ENCODE measurements at regions not wholly inside any gene's neighbourhood (a gene's known extent, or its start where the extent isn't known, plus 50 kb on each side); places are given as distances from the start of the nearest gene placed in this dataset.

GRCh38 chr7:159250471-159250870, 105.8 kb upstream of the VIPR2 start:
- intact Hi-C loops (cut with micrococcal nuclease; ENCODE audit: unreplicated experiment) (no loop called here), in situ Hi-C loops (cut with HindIII; ENCODE audit: extremely low pct_ligation_motif_present, low pct_unique_long_range_greater_than_20kb) (no loop called here)
- Histone ChIP-seq H3K79me2 (ENCODE audit: insufficient read depth, low read length) (no peaks in the 10 kb centered on the region), H3K4me1 (ENCODE audit: insufficient read depth, low read length) (no peaks in the 10 kb centered on the region), H3K9ac (ENCODE audit: insufficient read depth, low read depth, low read length) (no peak overlapping the region), H3K4me3 (replicated peaks in 1 of 3; ENCODE audit: insufficient read depth in 1 of 3, low read depth in 2 of 3, low read length in 3 of 3) (no peak overlapping the region), H2AFZ (ENCODE audit: low read length) (no peak overlapping the region), H3K9me3 (ENCODE audit: low read length) (no peaks in the 10 kb centered on the region), H3K27me3 (ENCODE audit: control insufficient read depth in 1 of 2, insufficient read depth in 2 of 2, low read length in 2 of 2) (peaks cover 0 to 20% of the 10 kb centered on the region in 2 experiments; a peak in 2 of 5 replicates), H3K36me3 (replicated peaks in 1 of 2; ENCODE audit: control insufficient read depth in 1 of 2, insufficient read depth in 2 of 2, low read length in 2 of 2) (no peaks in the 10 kb centered on the region), H3K27ac (ENCODE audit: extremely low read length, insufficient read depth, low read length) (no peak overlapping the region), H3K4me2 (ENCODE audit: low read depth, low read length) (no peak overlapping the region), H4K20me1 (ENCODE audit: insufficient read depth, low read length) (no peaks in the 10 kb centered on the region)
- CTCF ChIA-PET (ENCODE audit: low intra/inter-chr PET ratio, low total read pairs) = no interaction called here
- ATAC-seq = no peak
- POLR2A ChIA-PET = no interaction called here
- no TSS peak for BruUV-seq (replicated peaks)
- TF ChIP-seq HMGXB3 (CRISPR knock-in tag; IDR thresholded peaks at IDR 0.05; ENCODE audit: borderline replicate concordance) (no peak), ZNF335 (CRISPR knock-in tag; IDR thresholded peaks at IDR 0.05) (no peak), NFE2L1 (CRISPR knock-in tag; IDR thresholded peaks at IDR 0.05; ENCODE audit: borderline replicate concordance) (no peak), ZBTB37 (CRISPR knock-in tag; IDR thresholded peaks at IDR 0.05) (no peak), ZNF24 (IDR thresholded peaks at IDR 0.05) (no peak), ZNF614 (CRISPR knock-in tag; IDR thresholded peaks at IDR 0.05; ENCODE audit: borderline replicate concordance) (no peak), TBP (CRISPR knock-in tag; IDR thresholded peaks at IDR 0.05) (no peak), TCF12 (IDR thresholded peaks at IDR 0.05) (no peak), TCF12 (CRISPR knock-in tag; IDR thresholded peaks at IDR 0.05) (no peak), PHF8 (CRISPR knock-in tag; IDR thresholded peaks at IDR 0.05) (no peak), ZNF766 (CRISPR knock-in tag; IDR thresholded peaks at IDR 0.05; ENCODE audit: borderline replicate concordance) (no peak), ZNF512 (CRISPR knock-in tag; IDR thresholded peaks at IDR 0.05) (no peak), TBL1XR1 (IDR thresholded peaks at IDR 0.05; ENCODE audit: borderline replicate concordance, low read length, partially characterized antibody) (no peak), ZNF816 (CRISPR knock-in tag; IDR thresholded peaks at IDR 0.05; ENCODE audit: borderline replicate concordance) (no peak), DRAP1 (CRISPR knock-in tag; IDR thresholded peaks at IDR 0.05) (no peak), ZSCAN9 (CRISPR knock-in tag; IDR thresholded peaks at IDR 0.05; ENCODE audit: borderline replicate concordance) (no peak)
- WGBS (ENCODE audit: low lambda C conversion rate) = 0% methylated on average over 1 of the region's 1 CpG
- no peak for DNase-seq (ENCODE audit: low spot score)
- no peak for FAIRE-seq
